ENCODE measurements at regions not wholly inside any gene's neighbourhood (a gene's known extent, or its start where the extent isn't known, plus 50 kb on each side); places are given as distances from the start of the nearest gene placed in this dataset.

DNA sequence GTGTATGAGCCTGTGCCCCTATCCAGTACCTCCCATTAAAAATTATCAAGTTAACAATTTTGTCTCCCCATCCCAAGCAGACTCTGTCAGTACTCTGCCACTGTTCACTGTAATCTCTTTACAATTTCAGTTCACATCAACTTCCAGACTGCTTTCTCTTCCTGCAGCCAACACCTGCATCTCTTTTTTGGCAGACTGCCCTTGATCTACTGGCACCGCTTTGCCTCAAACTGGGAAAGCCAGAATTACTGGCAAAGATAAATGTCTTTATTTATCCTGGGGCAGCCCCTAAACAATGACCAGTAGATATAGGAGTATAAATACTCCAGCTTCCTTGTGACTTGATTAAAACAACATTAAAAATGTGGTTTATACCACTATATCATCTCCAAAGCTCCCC lies 494.1 kb downstream of the ZNF385D start:
- TF ChIP-seq, protein P1, sequence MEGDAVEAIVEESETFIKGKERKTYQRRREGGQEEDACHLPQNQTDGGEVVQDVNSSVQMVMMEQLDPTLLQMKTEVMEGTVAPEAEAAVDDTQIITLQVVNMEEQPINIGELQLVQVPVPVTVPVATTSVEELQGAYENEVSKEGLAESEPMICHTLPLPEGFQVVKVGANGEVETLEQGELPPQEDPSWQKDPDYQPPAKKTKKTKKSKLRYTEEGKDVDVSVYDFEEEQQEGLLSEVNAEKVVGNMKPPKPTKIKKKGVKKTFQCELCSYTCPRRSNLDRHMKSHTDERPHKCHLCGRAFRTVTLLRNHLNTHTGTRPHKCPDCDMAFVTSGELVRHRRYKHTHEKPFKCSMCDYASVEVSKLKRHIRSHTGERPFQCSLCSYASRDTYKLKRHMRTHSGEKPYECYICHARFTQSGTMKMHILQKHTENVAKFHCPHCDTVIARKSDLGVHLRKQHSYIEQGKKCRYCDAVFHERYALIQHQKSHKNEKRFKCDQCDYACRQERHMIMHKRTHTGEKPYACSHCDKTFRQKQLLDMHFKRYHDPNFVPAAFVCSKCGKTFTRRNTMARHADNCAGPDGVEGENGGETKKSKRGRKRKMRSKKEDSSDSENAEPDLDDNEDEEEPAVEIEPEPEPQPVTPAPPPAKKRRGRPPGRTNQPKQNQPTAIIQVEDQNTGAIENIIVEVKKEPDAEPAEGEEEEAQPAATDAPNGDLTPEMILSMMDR (IDR thresholded peaks at IDR 0.05; ENCODE audit: poor library complexity, severe bottlenecking) = no peak
- TF ChIP-seq EZH2 (IDR thresholded peaks at IDR 0.05; ENCODE audit: borderline replicate concordance, insufficient read depth, low read length, poor library complexity, severe bottlenecking) (no peak), POLR2AphosphoS5 (IDR thresholded peaks at IDR 0.05) (no peak), RAD21 (conservative IDR thresholded peaks at IDR 0.05) (no peak), MXI1 (conservative IDR thresholded peaks at IDR 0.05; ENCODE audit: poor library complexity, severe bottlenecking) (no peak), TAF1 (IDR thresholded peaks at IDR 0.05; ENCODE audit: low read depth) (no peak)
- TF ChIP-seq, protein P2, sequence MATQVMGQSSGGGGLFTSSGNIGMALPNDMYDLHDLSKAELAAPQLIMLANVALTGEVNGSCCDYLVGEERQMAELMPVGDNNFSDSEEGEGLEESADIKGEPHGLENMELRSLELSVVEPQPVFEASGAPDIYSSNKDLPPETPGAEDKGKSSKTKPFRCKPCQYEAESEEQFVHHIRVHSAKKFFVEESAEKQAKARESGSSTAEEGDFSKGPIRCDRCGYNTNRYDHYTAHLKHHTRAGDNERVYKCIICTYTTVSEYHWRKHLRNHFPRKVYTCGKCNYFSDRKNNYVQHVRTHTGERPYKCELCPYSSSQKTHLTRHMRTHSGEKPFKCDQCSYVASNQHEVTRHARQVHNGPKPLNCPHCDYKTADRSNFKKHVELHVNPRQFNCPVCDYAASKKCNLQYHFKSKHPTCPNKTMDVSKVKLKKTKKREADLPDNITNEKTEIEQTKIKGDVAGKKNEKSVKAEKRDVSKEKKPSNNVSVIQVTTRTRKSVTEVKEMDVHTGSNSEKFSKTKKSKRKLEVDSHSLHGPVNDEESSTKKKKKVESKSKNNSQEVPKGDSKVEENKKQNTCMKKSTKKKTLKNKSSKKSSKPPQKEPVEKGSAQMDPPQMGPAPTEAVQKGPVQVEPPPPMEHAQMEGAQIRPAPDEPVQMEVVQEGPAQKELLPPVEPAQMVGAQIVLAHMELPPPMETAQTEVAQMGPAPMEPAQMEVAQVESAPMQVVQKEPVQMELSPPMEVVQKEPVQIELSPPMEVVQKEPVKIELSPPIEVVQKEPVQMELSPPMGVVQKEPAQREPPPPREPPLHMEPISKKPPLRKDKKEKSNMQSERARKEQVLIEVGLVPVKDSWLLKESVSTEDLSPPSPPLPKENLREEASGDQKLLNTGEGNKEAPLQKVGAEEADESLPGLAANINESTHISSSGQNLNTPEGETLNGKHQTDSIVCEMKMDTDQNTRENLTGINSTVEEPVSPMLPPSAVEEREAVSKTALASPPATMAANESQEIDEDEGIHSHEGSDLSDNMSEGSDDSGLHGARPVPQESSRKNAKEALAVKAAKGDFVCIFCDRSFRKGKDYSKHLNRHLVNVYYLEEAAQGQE (IDR thresholded peaks at IDR 0.05; ENCODE audit: borderline replicate concordance) = no peak

Measured in neural cell (in vitro differentiated cells).